HL-60 (cell line): ENCODE measurements at regions not wholly inside any gene's neighbourhood (a gene's known extent, or its start where the extent isn't known, plus 50 kb on each side); places are given as distances from the start of the nearest gene placed in this dataset.

ENCODE experiments used
- CTCF ChIP-seq: IDR thresholded peaks from one replicate; pipeline ENCODE4 v1.5.1; 2011; ENCODE audit warnings: low read length, control low read depth, inconsistent platforms; ENCODE audit not compliant: insufficient read depth
- GABPA ChIP-seq: IDR thresholded peaks from 2 replicates; pipeline ENCODE4 v1.6.1; 2012; ENCODE audit warnings: low read depth
- POLR2AphosphoS5 ChIP-seq: IDR thresholded peaks from 2 replicates; pipeline ENCODE4 v1.6.1; 2012; ENCODE audit warnings: low read depth
- REST ChIP-seq: IDR thresholded peaks from 2 replicates; pipeline ENCODE4 v1.6.1; 2012; ENCODE audit warnings: low read depth; ENCODE audit not compliant: insufficient replicate concordance

GRCh38 chr3:14263317-14264005, 84.8 kb downstream of the LSM3 start:
- TF ChIP-seq POLR2AphosphoS5: no peak
- no peak for TF ChIP-seq REST
- no peak for TF ChIP-seq CTCF
- TF ChIP-seq GABPA: no peak
